ENCODE measurements at regions not wholly inside any gene's neighbourhood (a gene's known extent, or its start where the extent isn't known, plus 50 kb on each side); places are given as distances from the start of the nearest gene placed in this dataset.

- Mint-ChIP-seq H3K4me1 (peaks cover 13 to 14% of the 10 kb centered on the region in 2 experiments), H3K9me3 (no peaks in the 10 kb centered on the region; a peak in 1 of 5 replicates), H3K27me3 (ENCODE audit: low read depth) (no peaks in the 10 kb centered on the region), H3K4me3 (no peak overlapping the region), H3K27ac (no peak overlapping the region), H3K36me3 (ENCODE audit: insufficient read depth in 1 of 3, low read depth in 3 of 3) (no peaks in the 10 kb centered on the region)
- Histone ChIP-seq H3K79me1 (ENCODE audit: insufficient read depth, low read depth, low read length, poor library complexity, severe bottlenecking) (no peaks in the 10 kb centered on the region), H2BK12ac (ENCODE audit: insufficient read length, low read depth, low read length) (no peak overlapping the region), H3K4ac (ENCODE audit: low read depth, low read length) (no peak overlapping the region), H3K9ac (ENCODE audit: extremely low read depth, insufficient read length, low read length) (no peak overlapping the region), H3K18ac (ENCODE audit: insufficient read length, low read depth, low read length) (no peak overlapping the region), H3K56ac (ENCODE audit: insufficient read length, low read depth, low read length) (no peak overlapping the region), H3K14ac (ENCODE audit: insufficient read depth, low read length) (no peak overlapping the region), H3K27ac (ENCODE audit: insufficient read length, low read depth, low read length) (no peak overlapping the region), H2BK20ac (ENCODE audit: low read depth, low read length, poor library complexity, severe bottlenecking) (no peak overlapping the region), H2BK15ac (ENCODE audit: low read depth, low read length) (no peak overlapping the region), H2AK5ac (ENCODE audit: insufficient read length, low read length) (no peak overlapping the region), H3K79me2 (ENCODE audit: insufficient read depth, low read length) (no peaks in the 10 kb centered on the region), H3K4me2 (ENCODE audit: insufficient read depth, insufficient read length, low read length) (no peak overlapping the region), H3K23me2 (ENCODE audit: insufficient read length, low read depth, low read length, poor library complexity, severe bottlenecking) (no peaks in the 10 kb centered on the region), H2BK120ac (ENCODE audit: low read depth, low read length, poor library complexity, severe bottlenecking) (no peak overlapping the region), H4K91ac (ENCODE audit: insufficient read length, low read depth, low read length) (no peak overlapping the region), H4K20me1 (ENCODE audit: control insufficient read depth, insufficient read depth, insufficient read length) (no peaks in the 10 kb centered on the region), H4K8ac (replicated peaks; ENCODE audit: insufficient read length, low read depth, low read length) (no peak overlapping the region), H3K23ac (ENCODE audit: insufficient read length, low read depth, low read length) (no peak overlapping the region), H3K9me3 (ENCODE audit: control insufficient read depth, low read depth, low read length) (no peaks in the 10 kb centered on the region), H4K5ac (ENCODE audit: insufficient read length, low read depth, low read length) (no peak overlapping the region), H2BK5ac (ENCODE audit: insufficient read length, low read length) (no peak overlapping the region), H3K4me1 (ENCODE audit: insufficient read depth, low read length) (peaks cover 4% of the 10 kb centered on the region; the same call in 1 of the 2 replicates), H3T11ph (ENCODE audit: low read length) (no peak overlapping the region), H2AFZ (ENCODE audit: low read length) (no peak overlapping the region), H3K27me3 (ENCODE audit: insufficient read depth, low read length) (no peaks in the 10 kb centered on the region)
- no CpG with 5 or more reads among the region's 4 CpGs for WGBS (ENCODE audit: extremely low coverage, insufficient read length, low lambda C conversion rate)
- TF ChIP-seq CTCF (conservative IDR thresholded peaks at IDR 0.05): no peak
- DNase-seq: no peak
These were observed 91.7 kb downstream of the HPGD start for GRCh38 chr4:174430576-174430975.

Measured in H9 (cell line).